ENCODE measurements at regions not wholly inside any gene's neighbourhood (a gene's known extent, or its start where the extent isn't known, plus 50 kb on each side); places are given as distances from the start of the nearest gene placed in this dataset.

GRCh38 chr2:164053021-164053420 lies 317.2 kb upstream of the FIGN start:
- no peak overlapping the region for H3K27ac ChIP-seq (ENCODE audit: low read depth in 2 of 2, low read length in 2 of 2)
- no peaks in the 10 kb centered on the region for H3K9me3 ChIP-seq (ENCODE audit: control insufficient read depth in 2 of 2, low read length in 2 of 2)
- H3K36me3 ChIP-seq (ENCODE audit: control insufficient read depth in 2 of 2, insufficient read depth in 2 of 2, low read length in 2 of 2): no peaks in the 10 kb centered on the region
- H3K27me3 ChIP-seq (ENCODE audit: control insufficient read depth in 2 of 2, insufficient read depth in 2 of 2, low read length in 2 of 2): no peaks in the 10 kb centered on the region
- no peak overlapping the region for H3K4me3 ChIP-seq (ENCODE audit: low read length in 2 of 2)
- no peaks in the 10 kb centered on the region for H3K4me1 ChIP-seq (ENCODE audit: control insufficient read depth in 2 of 2, insufficient read depth in 2 of 2, low read length in 2 of 2)
- no peak overlapping the region for H3K9ac ChIP-seq (ENCODE audit: low read depth in 1 of 2, low read length in 2 of 2)

GRCh38 chr2:164052006-164052405 lies 316.2 kb upstream of the FIGN start:
- H3K4me3 ChIP-seq (ENCODE audit: low read length in 2 of 2): no peak overlapping the region
- H3K36me3 ChIP-seq (ENCODE audit: control insufficient read depth in 2 of 2, insufficient read depth in 2 of 2, low read length in 2 of 2): no peaks in the 10 kb centered on the region
- no peaks in the 10 kb centered on the region for H3K27me3 ChIP-seq (ENCODE audit: control insufficient read depth in 2 of 2, insufficient read depth in 2 of 2, low read length in 2 of 2)
- no peak overlapping the region for H3K9ac ChIP-seq (ENCODE audit: low read depth in 1 of 2, low read length in 2 of 2)
- H3K4me1 ChIP-seq (ENCODE audit: control insufficient read depth in 2 of 2, insufficient read depth in 2 of 2, low read length in 2 of 2): no peaks in the 10 kb centered on the region
- H3K9me3 ChIP-seq (ENCODE audit: control insufficient read depth in 2 of 2, low read length in 2 of 2): no peaks in the 10 kb centered on the region
- H3K27ac ChIP-seq (ENCODE audit: low read depth in 2 of 2, low read length in 2 of 2): no peak overlapping the region

DNA sequence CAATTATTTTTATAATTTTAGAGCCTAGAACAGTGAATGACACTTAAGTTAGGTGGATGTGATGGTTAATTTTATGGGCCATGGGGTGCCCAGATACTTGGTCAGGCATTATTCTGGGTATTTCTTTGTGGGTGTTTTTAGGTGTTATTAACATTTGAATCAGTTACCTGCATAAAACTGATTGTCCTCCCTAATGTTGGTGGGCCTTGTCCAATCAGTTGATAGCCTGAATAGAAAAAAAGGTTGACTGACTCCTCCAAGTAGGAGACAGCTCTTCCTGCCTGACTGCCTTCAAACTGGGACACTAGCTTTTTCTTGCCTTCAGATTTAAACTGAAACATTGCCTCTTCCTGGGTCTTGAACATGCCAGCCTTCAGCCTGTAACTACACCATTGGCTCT lies 312.9 kb upstream of the FIGN start:
- H3K9me3 ChIP-seq (ENCODE audit: control insufficient read depth in 2 of 2, low read length in 2 of 2): no peaks in the 10 kb centered on the region
- no peaks in the 10 kb centered on the region for H3K27me3 ChIP-seq (ENCODE audit: control insufficient read depth in 2 of 2, insufficient read depth in 2 of 2, low read length in 2 of 2)
- H3K9ac ChIP-seq (ENCODE audit: low read depth in 1 of 2, low read length in 2 of 2): no peak overlapping the region
- H3K4me3 ChIP-seq (ENCODE audit: low read length in 2 of 2): no peak overlapping the region
- H3K27ac ChIP-seq (ENCODE audit: low read depth in 2 of 2, low read length in 2 of 2): no peak overlapping the region
- H3K36me3 ChIP-seq (ENCODE audit: control insufficient read depth in 2 of 2, insufficient read depth in 2 of 2, low read length in 2 of 2): no peaks in the 10 kb centered on the region
- no peaks in the 10 kb centered on the region for H3K4me1 ChIP-seq (ENCODE audit: control insufficient read depth in 2 of 2, insufficient read depth in 2 of 2, low read length in 2 of 2)

GRCh38 chr2:164046040-164046439 lies 310.2 kb upstream of the FIGN start:
- Histone ChIP-seq H3K27me3 (ENCODE audit: control insufficient read depth in 2 of 2, insufficient read depth in 2 of 2, low read length in 2 of 2) (no peaks in the 10 kb centered on the region), H3K27ac (ENCODE audit: low read depth in 2 of 2, low read length in 2 of 2) (no peak overlapping the region), H3K9ac (ENCODE audit: low read depth in 1 of 2, low read length in 2 of 2) (no peak overlapping the region), H3K9me3 (ENCODE audit: control insufficient read depth in 2 of 2, low read length in 2 of 2) (no peaks in the 10 kb centered on the region), H3K4me3 (ENCODE audit: low read length in 2 of 2) (no peak overlapping the region), H3K36me3 (ENCODE audit: control insufficient read depth in 2 of 2, insufficient read depth in 2 of 2, low read length in 2 of 2) (no peaks in the 10 kb centered on the region), H3K4me1 (ENCODE audit: control insufficient read depth in 2 of 2, insufficient read depth in 2 of 2, low read length in 2 of 2) (no peaks in the 10 kb centered on the region)

DNA sequence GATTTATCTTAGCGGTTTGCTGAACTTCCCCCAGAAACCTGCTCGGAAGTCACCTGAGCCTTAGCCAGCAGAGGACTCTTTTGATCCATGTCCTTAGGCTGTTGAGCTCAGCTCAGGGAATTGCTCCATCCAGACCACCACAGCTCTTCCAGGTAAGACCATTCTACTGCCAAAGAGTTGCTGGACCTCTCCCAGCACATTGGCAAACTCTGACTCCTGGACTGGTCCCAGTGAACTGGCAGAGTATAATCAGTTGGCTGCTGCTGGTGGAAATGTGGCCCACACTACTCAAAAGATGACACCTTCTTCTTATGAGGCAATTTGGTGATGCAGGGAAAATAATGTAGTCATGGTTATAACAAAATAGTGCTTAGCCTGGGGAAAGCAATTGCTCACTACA lies 308.8 kb upstream of the FIGN start:
- H3K4me3 ChIP-seq (ENCODE audit: low read length in 2 of 2): no peak overlapping the region
- no peak overlapping the region for H3K9ac ChIP-seq (ENCODE audit: low read depth in 1 of 2, low read length in 2 of 2)
- H3K4me1 ChIP-seq (ENCODE audit: control insufficient read depth in 2 of 2, insufficient read depth in 2 of 2, low read length in 2 of 2): no peaks in the 10 kb centered on the region
- H3K36me3 ChIP-seq (ENCODE audit: control insufficient read depth in 2 of 2, insufficient read depth in 2 of 2, low read length in 2 of 2): no peaks in the 10 kb centered on the region
- H3K9me3 ChIP-seq (ENCODE audit: control insufficient read depth in 2 of 2, low read length in 2 of 2): no peaks in the 10 kb centered on the region
- no peaks in the 10 kb centered on the region for H3K27me3 ChIP-seq (ENCODE audit: control insufficient read depth in 2 of 2, insufficient read depth in 2 of 2, low read length in 2 of 2)
- no peak overlapping the region for H3K27ac ChIP-seq (ENCODE audit: low read depth in 2 of 2, low read length in 2 of 2)

GRCh38 chr2:164039270-164039669 lies 303.5 kb upstream of the FIGN start:
- H3K4me3 ChIP-seq (ENCODE audit: low read length in 2 of 2): no peak overlapping the region
- no peaks in the 10 kb centered on the region for H3K9me3 ChIP-seq (ENCODE audit: control insufficient read depth in 2 of 2, low read length in 2 of 2)
- H3K27me3 ChIP-seq (ENCODE audit: control insufficient read depth in 2 of 2, insufficient read depth in 2 of 2, low read length in 2 of 2): no peaks in the 10 kb centered on the region
- H3K9ac ChIP-seq (ENCODE audit: low read depth in 1 of 2, low read length in 2 of 2): no peak overlapping the region
- H3K4me1 ChIP-seq (ENCODE audit: control insufficient read depth in 2 of 2, insufficient read depth in 2 of 2, low read length in 2 of 2): no peaks in the 10 kb centered on the region
- H3K36me3 ChIP-seq (ENCODE audit: control insufficient read depth in 2 of 2, insufficient read depth in 2 of 2, low read length in 2 of 2): no peaks in the 10 kb centered on the region
- H3K27ac ChIP-seq (ENCODE audit: low read depth in 2 of 2, low read length in 2 of 2): no peak overlapping the region

- Histone ChIP-seq H3K4me1 (ENCODE audit: control insufficient read depth in 2 of 2, insufficient read depth in 2 of 2, low read length in 2 of 2) (no peaks in the 10 kb centered on the region), H3K9me3 (ENCODE audit: control insufficient read depth in 2 of 2, low read length in 2 of 2) (no peaks in the 10 kb centered on the region), H3K36me3 (ENCODE audit: control insufficient read depth in 2 of 2, insufficient read depth in 2 of 2, low read length in 2 of 2) (no peaks in the 10 kb centered on the region), H3K4me3 (ENCODE audit: low read length in 2 of 2) (no peak overlapping the region), H3K27ac (ENCODE audit: low read depth in 2 of 2, low read length in 2 of 2) (no peak overlapping the region), H3K27me3 (ENCODE audit: control insufficient read depth in 2 of 2, insufficient read depth in 2 of 2, low read length in 2 of 2) (no peaks in the 10 kb centered on the region), H3K9ac (ENCODE audit: low read depth in 1 of 2, low read length in 2 of 2) (no peak overlapping the region)
These were observed 297.2 kb upstream of the FIGN start for GRCh38 chr2:164032995-164033394.

- Histone ChIP-seq H3K4me3 (ENCODE audit: low read length in 2 of 2) (no peak overlapping the region), H3K4me1 (ENCODE audit: control insufficient read depth in 2 of 2, insufficient read depth in 2 of 2, low read length in 2 of 2) (no peaks in the 10 kb centered on the region), H3K27ac (ENCODE audit: low read depth in 2 of 2, low read length in 2 of 2) (no peak overlapping the region), H3K36me3 (ENCODE audit: control insufficient read depth in 2 of 2, insufficient read depth in 2 of 2, low read length in 2 of 2) (no peaks in the 10 kb centered on the region), H3K9me3 (ENCODE audit: control insufficient read depth in 2 of 2, low read length in 2 of 2) (no peaks in the 10 kb centered on the region), H3K9ac (ENCODE audit: low read depth in 1 of 2, low read length in 2 of 2) (no peak overlapping the region), H3K27me3 (ENCODE audit: control insufficient read depth in 2 of 2, insufficient read depth in 2 of 2, low read length in 2 of 2) (no peaks in the 10 kb centered on the region)
These were observed 294.8 kb upstream of the FIGN start for GRCh38 chr2:164030623-164031022.

- Histone ChIP-seq H3K9me3 (ENCODE audit: control insufficient read depth in 2 of 2, low read length in 2 of 2) (no peaks in the 10 kb centered on the region), H3K4me1 (ENCODE audit: control insufficient read depth in 2 of 2, insufficient read depth in 2 of 2, low read length in 2 of 2) (no peaks in the 10 kb centered on the region), H3K4me3 (ENCODE audit: low read length in 2 of 2) (no peak overlapping the region), H3K27me3 (ENCODE audit: control insufficient read depth in 2 of 2, insufficient read depth in 2 of 2, low read length in 2 of 2) (no peaks in the 10 kb centered on the region), H3K36me3 (ENCODE audit: control insufficient read depth in 2 of 2, insufficient read depth in 2 of 2, low read length in 2 of 2) (no peaks in the 10 kb centered on the region), H3K9ac (ENCODE audit: low read depth in 1 of 2, low read length in 2 of 2) (no peak overlapping the region), H3K27ac (ENCODE audit: low read depth in 2 of 2, low read length in 2 of 2) (no peak overlapping the region)
These were observed 293.2 kb upstream of the FIGN start for GRCh38 chr2:164028814-164029534.

DNA sequence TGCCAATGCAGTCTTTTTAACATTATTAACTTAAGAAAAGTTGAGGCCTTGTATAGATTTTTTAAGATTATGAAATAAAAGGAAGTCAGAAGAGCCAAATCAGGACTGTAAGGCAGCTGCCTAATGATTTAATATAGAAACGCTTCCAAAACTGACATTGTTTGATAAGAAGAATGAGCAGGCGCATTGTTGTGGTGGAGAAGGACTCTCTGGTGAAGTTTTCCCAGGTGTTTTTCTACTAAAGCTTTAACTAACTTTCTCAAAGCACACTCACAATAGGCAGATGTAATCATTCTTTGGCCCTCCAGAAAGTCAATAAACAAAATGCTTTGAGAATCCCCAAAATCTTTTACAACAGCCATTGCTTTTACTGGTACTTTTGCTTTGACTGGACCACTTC lies 288.6 kb upstream of the FIGN start:
- Histone ChIP-seq H3K27ac (ENCODE audit: low read depth in 2 of 2, low read length in 2 of 2) (no peak overlapping the region), H3K9ac (ENCODE audit: low read depth in 1 of 2, low read length in 2 of 2) (no peak overlapping the region), H3K36me3 (ENCODE audit: control insufficient read depth in 2 of 2, insufficient read depth in 2 of 2, low read length in 2 of 2) (no peaks in the 10 kb centered on the region)

GRCh38 chr2:164023896-164024295 lies 288.1 kb upstream of the FIGN start:
- Histone ChIP-seq H3K4me3 (ENCODE audit: low read length in 2 of 2) (no peak overlapping the region), H3K9ac (ENCODE audit: low read depth in 1 of 2, low read length in 2 of 2) (no peak overlapping the region), H3K27ac (ENCODE audit: low read depth in 2 of 2, low read length in 2 of 2) (no peak overlapping the region), H3K9me3 (ENCODE audit: control insufficient read depth in 2 of 2, low read length in 2 of 2) (no peaks in the 10 kb centered on the region), H3K27me3 (ENCODE audit: control insufficient read depth in 2 of 2, insufficient read depth in 2 of 2, low read length in 2 of 2) (no peaks in the 10 kb centered on the region), H3K4me1 (ENCODE audit: control insufficient read depth in 2 of 2, insufficient read depth in 2 of 2, low read length in 2 of 2) (no peaks in the 10 kb centered on the region), H3K36me3 (ENCODE audit: control insufficient read depth in 2 of 2, insufficient read depth in 2 of 2, low read length in 2 of 2) (no peaks in the 10 kb centered on the region)

More for the DNA sequence above, 288.6 kb upstream of the FIGN start:
- Histone ChIP-seq H3K4me3 (ENCODE audit: low read length in 2 of 2) (no peak overlapping the region), H3K9me3 (ENCODE audit: control insufficient read depth in 2 of 2, low read length in 2 of 2) (no peaks in the 10 kb centered on the region), H3K4me1 (ENCODE audit: control insufficient read depth in 2 of 2, insufficient read depth in 2 of 2, low read length in 2 of 2) (no peaks in the 10 kb centered on the region), H3K27me3 (ENCODE audit: control insufficient read depth in 2 of 2, insufficient read depth in 2 of 2, low read length in 2 of 2) (no peaks in the 10 kb centered on the region)
